Neural cell (in vitro differentiated cells): ENCODE measurements at regions not wholly inside any gene's neighbourhood (a gene's known extent, or its start where the extent isn't known, plus 50 kb on each side); places are given as distances from the start of the nearest gene placed in this dataset.

Source experiments
- CTCF ChIP-seq: fragments of 450-650 bp; IDR thresholded peaks from 2 replicates; pipeline ENCODE4 v1.5.1; 2014; ENCODE audit warnings: antibody characterized with exemption, mild to moderate bottlenecking, moderate library complexity; ENCODE audit not compliant: poor library complexity, severe bottlenecking
- POLR2AphosphoS5 ChIP-seq: IDR thresholded peaks from 2 replicates; pipeline ENCODE4 v1.6.1; 2012

- TF ChIP-seq CTCF = no peak
- no peak for TF ChIP-seq POLR2AphosphoS5
Measured at GRCh38 chr12:20047901-20048300, 320.4 kb upstream of the PDE3A start.
